CD1c-positive myeloid dendritic cell (primary cell): ENCODE measurements at regions not wholly inside any gene's neighbourhood (a gene's known extent, or its start where the extent isn't known, plus 50 kb on each side); places are given as distances from the start of the nearest gene placed in this dataset.

Source experiments
- DNase-seq: peaks from one replicate; pipeline ENCODE4 v3.0.0-alpha.2; 2016; ENCODE audit errors: extremely low spot score

GRCh38 chr1:221462345-221462744 is 279.5 kb downstream of the DUSP10 start:
- no peak for DNase-seq

- no peak for DNase-seq
Observed at GRCh38 chr1:221468546-221468945, 273.3 kb downstream of the DUSP10 start.

GRCh38 chr1:221469476-221469875 is 272.4 kb downstream of the DUSP10 start:
- no peak for DNase-seq

GRCh38 chr1:221470000-221470698 is 271.7 kb downstream of the DUSP10 start:
- no peak for DNase-seq

DNA sequence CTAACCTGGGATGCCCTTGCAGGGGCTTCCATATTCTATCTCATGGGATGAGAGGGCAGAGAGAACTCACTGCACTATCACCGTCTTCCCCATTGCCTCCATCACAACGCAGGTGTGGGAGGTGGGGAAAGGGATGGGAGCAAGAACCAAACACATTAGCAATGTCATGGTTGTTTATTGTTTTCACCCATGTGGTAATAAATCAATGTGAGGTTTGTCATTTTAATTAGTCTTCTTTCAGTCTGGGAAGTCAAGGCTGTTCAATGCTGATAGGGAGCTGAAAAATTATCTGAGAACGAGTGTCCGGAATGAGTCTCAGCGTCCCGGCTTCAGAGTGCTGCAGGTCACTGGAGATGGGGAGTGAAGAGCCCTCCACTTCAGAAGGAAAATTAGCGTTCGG is 268.5 kb downstream of the DUSP10 start:
- DNase-seq: no peak

DNA sequence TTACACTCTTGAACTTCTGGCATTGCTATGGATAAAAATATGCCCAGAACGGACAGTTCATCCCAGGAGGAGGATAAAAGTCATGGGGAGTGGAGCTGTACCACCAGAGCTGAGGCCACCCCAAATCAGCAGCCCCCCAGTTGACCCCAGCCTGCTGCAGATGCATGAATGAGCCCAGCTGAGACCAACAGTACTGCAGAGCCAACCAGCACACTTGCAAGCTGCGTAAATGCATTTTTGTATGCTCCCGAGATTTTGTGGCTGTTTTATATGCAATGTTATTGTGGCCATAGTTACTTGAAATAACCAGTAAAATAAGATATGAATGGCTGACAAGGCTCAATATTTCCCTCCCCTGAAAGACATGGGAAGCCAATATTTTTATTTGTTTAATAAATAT is 264.6 kb downstream of the DUSP10 start:
- DNase-seq: no peak

DNA sequence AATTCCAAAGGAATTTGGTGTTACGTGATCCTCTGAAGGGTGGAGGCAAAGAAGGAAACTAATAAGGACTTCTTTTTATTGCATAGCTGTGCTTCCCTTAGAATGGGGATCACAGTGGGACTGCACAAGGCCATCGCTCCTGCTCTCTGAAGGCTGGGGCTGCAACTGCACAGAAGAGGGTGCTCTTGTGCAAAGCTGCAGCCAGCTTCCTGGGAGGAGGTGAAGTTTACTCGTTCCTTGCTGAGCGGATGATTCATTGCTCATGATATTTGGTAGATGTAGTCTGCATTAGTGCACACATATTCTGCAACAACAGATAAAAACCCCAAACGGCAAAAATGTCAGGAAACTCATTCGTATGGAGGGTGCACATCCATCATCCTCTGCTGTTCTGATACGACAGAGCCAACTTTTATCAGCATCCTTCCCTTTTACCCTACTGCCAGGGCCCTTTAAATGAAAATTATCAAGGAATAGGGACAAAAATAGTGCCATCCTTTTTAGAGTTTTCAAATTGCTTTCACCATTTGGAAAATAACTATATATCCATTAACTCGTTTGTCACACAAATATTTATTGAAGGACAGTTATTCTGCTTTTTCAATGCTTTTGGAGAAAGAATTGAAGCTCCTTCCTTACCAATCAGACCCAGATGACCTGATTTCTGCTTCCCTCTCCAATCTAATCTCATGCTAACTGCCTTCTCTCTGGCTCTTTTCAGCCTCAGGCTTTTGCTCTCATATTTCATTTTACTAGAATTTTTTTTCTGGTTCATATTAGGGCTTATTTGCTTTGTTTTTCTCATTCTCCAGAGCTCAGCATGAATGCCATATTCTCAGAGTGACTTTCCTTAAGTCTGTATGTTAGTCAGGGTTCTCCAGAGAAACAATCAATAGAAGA is 263.6 kb downstream of the DUSP10 start:
- DNase-seq: peak; percentile 28

DNA sequence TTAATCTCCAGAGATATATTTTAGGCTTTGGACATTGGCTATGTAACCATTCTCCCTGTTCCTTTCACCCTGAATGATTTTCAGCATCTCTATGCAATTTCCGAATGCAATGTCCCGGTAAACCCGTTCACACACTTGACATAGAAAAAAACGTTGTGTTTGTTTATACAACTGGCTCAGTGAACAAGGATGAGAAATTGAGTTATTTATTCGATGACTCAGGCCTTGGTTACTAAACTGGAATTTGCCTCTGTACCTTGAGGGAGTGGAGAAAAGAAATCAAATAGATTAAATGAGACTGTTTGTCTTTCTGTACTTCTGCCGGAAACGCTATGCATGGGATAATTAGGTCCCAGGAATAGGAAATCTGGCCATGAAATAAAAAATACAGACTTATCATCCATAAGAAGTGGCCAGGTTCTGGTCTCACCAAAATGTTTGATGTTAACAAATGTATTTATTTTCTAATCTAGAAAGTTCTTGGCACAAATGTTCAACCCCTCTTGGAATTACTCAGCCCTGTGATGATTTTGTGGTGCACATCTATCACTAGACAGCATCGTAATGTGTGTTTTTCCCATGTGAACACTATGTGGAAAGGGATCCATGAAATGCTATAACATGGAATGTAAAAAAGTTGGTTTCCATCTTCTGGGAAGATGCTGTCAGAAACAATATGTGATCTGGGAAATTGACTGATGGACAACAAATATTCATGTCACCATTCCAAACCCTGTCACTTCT is 253.9 kb downstream of the DUSP10 start:
- DNase-seq: no peak

DNA sequence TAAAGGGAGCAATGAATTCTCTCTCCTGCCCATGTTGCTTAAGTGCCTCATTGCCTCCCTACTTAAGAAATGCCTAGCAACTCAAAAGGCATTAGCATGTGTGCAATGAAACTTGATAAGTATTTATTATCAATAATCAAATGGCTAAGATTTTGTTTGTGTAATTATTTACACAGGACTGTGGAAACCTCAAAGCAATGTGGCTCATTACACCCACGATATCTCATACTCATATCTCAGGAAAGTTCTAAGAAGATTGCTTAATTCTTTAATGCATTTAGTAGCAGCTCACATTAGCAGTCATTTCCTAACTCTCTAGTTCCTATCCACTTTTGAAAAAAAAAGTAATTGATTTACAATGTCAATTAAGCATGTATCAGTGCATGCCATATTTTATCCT is 253.3 kb downstream of the DUSP10 start:
- no peak for DNase-seq

DNA sequence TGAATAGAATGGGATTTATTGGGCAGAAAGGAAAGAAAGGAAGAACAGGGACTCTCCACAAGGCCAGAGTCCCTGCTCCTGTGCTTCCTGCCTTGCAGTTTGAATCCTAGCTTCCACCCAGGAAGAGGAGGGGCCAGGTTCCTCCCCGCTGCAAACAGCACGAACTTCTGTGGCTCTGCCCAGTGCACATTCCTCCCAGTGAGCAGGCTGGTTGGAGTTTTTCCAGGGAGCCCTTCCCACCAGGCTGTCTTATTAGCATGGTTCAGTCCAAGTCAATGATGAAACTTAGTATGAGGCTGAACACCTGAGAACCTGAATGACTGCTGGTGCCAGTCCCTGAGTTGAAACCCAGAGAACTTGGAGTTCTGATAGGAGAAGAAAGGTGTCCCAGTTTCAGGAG is 247.2 kb downstream of the DUSP10 start:
- DNase-seq: no peak

DNA sequence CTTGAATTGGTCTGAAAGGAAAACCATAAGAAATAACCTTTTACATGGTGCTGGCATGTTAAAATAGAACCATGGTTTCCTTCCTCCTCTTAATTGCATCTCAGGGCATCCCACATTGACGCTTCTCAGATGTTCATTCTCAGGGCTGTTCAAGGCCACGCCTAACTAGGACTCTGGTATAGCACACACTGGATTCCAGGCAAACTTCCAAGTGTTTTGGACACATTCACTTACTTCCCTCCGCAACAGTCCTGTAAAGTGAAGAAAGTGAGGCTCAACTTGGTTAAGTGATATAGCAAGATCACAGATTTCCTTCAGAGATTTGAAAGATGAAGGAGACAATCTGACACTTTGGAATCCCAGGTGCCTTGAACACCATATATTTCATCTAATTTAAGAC is 244.8 kb downstream of the DUSP10 start:
- no peak for DNase-seq

GRCh38 chr1:221503268-221503667 is 238.6 kb downstream of the DUSP10 start:
- DNase-seq: no peak

- no peak for DNase-seq
Observed at GRCh38 chr1:221509575-221510355, 232.1 kb downstream of the DUSP10 start.

GRCh38 chr1:221510793-221511503 is 230.9 kb downstream of the DUSP10 start:
- no peak for DNase-seq

DNA sequence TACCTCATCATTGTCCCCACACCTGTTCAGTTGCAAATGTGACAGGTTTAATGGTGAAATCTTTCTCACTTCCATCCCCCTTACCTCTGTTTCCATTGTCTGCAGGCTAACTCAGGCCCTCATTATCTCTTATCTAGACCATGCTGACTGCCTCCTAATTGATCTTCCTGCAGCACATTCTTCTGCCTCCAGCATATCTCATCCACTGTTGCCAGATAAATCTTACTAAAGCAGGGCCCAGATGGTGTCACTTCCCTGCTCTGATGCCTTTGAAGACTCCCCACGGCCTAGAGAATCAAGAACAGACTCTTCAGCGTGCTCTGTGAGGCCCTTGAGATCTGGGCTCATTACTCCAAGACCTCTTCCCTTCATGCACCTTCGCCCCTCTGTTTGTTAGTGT is 230.1 kb downstream of the DUSP10 start:
- no peak for DNase-seq

GRCh38 chr1:221514806-221515205 is 227.1 kb downstream of the DUSP10 start:
- DNase-seq: peak; percentile 30

GRCh38 chr1:221515496-221515895 is 226.4 kb downstream of the DUSP10 start:
- DNase-seq: no peak

- peak; percentile 33 for DNase-seq
Observed at GRCh38 chr1:221517961-221518360, 223.9 kb downstream of the DUSP10 start.

- no peak for DNase-seq
Observed at GRCh38 chr1:221520250-221520649, 221.6 kb downstream of the DUSP10 start.

DNA sequence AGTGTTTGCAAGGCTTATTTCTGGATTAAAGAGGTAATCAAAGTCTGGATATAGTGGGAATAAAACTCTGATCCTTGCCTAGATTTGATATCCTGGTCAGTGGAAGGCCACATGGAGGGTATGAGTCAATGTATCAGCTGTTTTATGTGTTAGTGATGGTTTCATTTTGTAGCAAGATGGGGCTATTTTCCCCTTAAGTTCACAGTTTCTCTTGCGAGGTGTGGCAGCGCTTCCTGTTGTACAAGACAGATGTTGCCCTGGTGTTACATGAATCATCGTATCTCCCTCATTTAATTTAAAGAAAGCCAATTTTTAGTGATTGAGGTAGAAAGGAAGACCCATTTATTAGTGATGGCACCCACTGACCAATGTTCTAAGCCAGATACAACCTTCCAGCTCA is 220.2 kb downstream of the DUSP10 start:
- no peak for DNase-seq

DNA sequence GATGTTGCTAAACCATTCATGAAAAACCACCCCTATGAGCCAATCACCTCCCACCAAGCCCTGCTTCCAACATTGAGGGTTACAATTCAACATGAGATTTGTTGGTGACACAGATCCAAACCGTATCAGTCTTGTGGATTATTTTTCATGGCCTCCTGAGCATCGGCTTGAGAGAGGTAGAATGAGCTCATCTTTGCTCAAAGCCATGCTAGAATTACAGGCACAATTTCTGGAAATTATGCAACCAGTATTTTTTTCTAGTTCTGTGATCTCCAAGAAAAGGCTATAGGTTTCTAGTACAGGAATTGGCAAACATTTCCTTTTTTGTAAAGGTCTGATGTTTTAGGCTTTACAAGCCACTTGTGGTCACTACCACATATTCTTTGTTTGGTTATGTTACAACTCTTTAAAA is 219.4 kb downstream of the DUSP10 start:
- DNase-seq: no peak
